C4-2B (cell line): ENCODE measurements at regions not wholly inside any gene's neighbourhood (a gene's known extent, or its start where the extent isn't known, plus 50 kb on each side); places are given as distances from the start of the nearest gene placed in this dataset.

Experiments used
- H3K27ac ChIP-seq: fragments of 450-650 bp; 2 replicates; pipeline ENCODE4 v1.5.1; 2017
- CTCF ChIP-seq: fragments of 450-650 bp; conservative IDR thresholded peaks from 2 replicates; pipeline ENCODE4 v1.5.1; 2017; ENCODE audit warnings: mild to moderate bottlenecking
- ZFX ChIP-seq: fragments of 450-650 bp; IDR thresholded peaks from 2 replicates; pipeline ENCODE4 v1.6.1; 2017

- TF ChIP-seq CTCF (no peak), ZFX (no peak)
- H3K27ac ChIP-seq = no peak overlapping the region
Observed at GRCh38 chr5:30765706-30766105, 427.8 kb upstream of the CDH6 start.

GRCh38 chr5:30765227-30765626 is 428.3 kb upstream of the CDH6 start:
- no peak for TF ChIP-seq ZFX
- no peak for TF ChIP-seq CTCF
- no peak overlapping the region for H3K27ac ChIP-seq

GRCh38 chr5:30764704-30765103 is 428.8 kb upstream of the CDH6 start:
- TF ChIP-seq CTCF (no peak), ZFX (no peak)
- no peak overlapping the region for H3K27ac ChIP-seq

- H3K27ac ChIP-seq = no peak overlapping the region
- TF ChIP-seq CTCF (no peak), ZFX (no peak)
Observed at GRCh38 chr5:30759731-30760130, 433.8 kb upstream of the CDH6 start.

GRCh38 chr5:30752015-30752414 is 441.5 kb upstream of the CDH6 start:
- TF ChIP-seq CTCF (no peak), ZFX (no peak)
- H3K27ac ChIP-seq = no peak overlapping the region

- no peak overlapping the region for H3K27ac ChIP-seq
- TF ChIP-seq ZFX = no peak
- TF ChIP-seq CTCF = no peak
Observed at GRCh38 chr5:30749971-30750370, 443.5 kb upstream of the CDH6 start.

- no peak for TF ChIP-seq ZFX
- TF ChIP-seq CTCF = no peak
- H3K27ac ChIP-seq = no peak overlapping the region
Observed at GRCh38 chr5:30747412-30747811, 446.1 kb upstream of the CDH6 start.
